GM21367 (cell line): ENCODE measurements at regions not wholly inside any gene's neighbourhood (a gene's known extent, or its start where the extent isn't known, plus 50 kb on each side); places are given as distances from the start of the nearest gene placed in this dataset.
"Not testable (repeated sequence)": the region's sequence is repeated elsewhere in the genome, so short reads cannot be mapped to it uniquely, and the experiment has no call there.

Experiments
- ATAC-seq: cut with Tn5 transposase; IDR thresholded peaks from one replicate; pipeline ENCODE4 v1.9.1; 2021; ENCODE audit not compliant: unreplicated experiment

DNA sequence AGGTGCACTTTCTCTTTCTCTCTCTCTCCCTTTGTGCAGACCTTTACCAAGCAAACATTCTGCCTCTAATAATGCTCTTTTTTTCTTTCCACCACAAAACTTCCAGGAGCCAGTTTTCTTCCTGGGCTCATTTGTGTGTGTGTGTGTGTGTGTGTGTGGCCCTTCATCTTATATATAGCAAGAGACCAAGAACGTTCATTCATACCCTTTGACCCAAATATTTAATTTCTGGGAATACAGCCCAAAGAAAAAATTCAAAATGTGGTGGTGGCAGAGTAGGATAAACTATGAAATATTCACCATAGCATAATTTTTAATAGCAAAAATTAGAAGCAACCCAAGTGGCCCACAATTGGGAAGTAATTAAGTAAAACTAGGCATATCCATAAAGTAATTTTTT is 398.9 kb downstream of the IGSF11 start:
- ATAC-seq, result no peak

GRCh38 chr3:118636841-118637240 is 397.8 kb downstream of the IGSF11 start:
- no peak for ATAC-seq

- ATAC-seq, result no peak
Observed at GRCh38 chr3:118637846-118638245, 396.8 kb downstream of the IGSF11 start.

- peak; percentile 66 for ATAC-seq
Observed at GRCh38 chr3:118641608-118642007, 393.0 kb downstream of the IGSF11 start.

GRCh38 chr3:118671192-118671591 is 363.5 kb downstream of the IGSF11 start:
- ATAC-seq, result no peak

DNA sequence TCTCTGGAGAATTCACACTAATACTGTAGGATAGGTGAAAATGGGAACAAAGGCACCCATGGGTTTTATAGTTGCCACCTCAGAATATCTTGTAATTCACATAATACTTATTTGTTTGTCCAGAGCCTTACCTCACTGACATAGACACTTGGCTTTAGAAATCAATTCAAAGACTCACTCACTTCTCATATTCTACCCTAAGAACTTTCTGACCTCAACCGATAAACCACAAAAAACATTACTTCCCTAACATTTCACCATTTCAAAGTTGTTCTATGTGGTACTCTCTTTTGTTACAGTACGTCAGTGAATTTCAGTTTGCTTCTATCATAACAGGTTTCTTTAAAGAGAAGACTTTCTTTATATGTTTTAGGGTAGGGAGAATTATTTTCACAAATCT is 359.3 kb downstream of the IGSF11 start:
- ATAC-seq, result no peak

DNA sequence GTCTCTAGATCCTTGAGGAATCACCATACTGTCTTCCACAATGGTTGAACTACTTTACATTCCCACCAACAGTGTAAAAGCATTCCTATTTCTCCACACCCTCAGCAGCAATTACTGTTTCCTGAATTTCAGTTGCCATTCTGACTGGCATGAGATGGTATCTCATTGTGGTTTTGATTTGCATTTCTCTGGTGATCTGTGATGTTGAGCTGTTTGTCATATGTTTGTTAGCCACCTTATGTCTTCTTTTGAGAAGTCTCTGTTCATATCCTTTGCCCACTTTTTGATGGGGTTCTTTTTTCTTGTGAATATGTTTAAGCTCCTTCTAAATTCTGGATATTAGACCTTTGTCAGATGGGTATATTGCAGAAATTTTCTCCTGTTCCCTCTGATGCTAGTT is 356.0 kb downstream of the IGSF11 start:
- ATAC-seq, result not testable (repeated sequence)

DNA sequence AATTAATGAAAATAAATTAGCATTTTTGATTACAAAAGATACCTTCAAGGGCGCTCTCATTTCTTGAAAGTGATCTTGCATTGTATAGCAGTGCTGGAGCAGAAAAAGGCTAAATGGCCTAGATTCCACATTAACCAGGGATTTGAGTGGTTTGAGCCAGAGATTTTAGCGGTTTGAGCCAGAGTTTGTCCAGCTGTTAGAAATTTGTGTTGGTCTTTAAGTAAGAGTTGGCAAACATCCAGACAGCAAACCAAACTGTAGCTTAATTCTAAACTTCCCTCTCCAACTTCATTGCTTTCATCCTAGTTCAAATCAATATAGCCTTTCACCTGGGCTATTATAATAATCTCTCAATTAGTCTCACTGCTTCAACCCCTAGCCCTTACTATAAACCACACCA is 351.7 kb downstream of the IGSF11 start:
- no peak for ATAC-seq

DNA sequence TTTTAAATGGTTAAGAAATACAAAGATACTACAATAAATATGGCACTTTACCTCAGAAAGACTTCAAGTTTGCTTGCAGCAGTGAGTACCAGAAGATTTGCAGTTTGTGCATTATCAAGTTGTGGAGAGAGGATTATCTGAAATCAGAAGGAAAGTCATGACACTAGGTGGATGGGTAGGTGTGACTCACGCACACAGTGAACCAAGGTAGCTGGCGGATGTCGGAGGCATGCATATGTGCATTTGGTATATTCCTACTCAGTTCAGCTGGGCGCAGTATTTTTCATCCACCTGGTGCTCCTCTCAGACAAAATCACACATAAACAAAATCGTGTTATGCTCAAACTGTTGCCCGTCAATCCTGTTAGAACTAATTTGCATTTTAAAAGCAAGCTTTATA is 351.0 kb downstream of the IGSF11 start:
- ATAC-seq, result no peak

GRCh38 chr3:118688396-118688884 is 346.2 kb downstream of the IGSF11 start:
- no peak for ATAC-seq

DNA sequence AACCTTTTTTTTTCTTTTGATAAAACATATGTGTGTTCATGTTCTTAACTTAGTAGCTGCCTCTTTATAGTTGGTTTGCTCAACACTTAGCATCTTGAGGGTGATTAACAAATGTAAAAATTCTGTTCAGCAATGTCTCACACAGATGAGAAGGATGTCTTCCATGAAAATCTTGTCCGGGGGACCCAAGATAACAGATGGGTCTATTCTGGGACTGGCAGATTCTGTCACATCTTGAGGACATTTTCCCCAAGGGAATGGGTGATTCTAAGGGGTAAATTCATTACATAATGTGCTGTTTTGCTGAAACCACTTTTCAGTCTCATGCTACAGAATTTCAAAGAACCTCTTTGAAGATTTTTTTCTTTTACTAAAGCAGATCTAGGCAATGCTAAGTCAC is 342.2 kb downstream of the IGSF11 start:
- ATAC-seq, result no peak

- ATAC-seq, result no peak
Observed at GRCh38 chr3:118705487-118706219, 329.0 kb downstream of the IGSF11 start.

DNA sequence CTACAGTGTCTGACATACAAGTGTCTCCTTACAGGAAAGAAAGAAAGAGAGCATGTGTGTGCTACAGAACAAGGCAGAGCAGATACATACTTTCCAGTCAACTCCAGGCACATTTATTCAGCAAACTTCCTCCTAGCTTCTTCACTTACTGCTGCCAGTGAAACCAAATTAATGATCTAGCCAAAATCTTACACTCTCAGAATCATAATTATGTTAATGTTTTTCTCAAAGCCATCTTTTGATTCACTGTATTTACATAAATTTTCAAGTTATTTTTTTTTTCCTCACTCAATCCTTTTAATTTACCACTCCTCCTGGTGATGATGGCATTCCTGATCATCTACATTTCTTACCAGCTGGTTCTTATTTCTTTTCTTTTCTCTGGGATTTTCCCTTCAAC is 326.7 kb downstream of the IGSF11 start:
- ATAC-seq, result no peak

DNA sequence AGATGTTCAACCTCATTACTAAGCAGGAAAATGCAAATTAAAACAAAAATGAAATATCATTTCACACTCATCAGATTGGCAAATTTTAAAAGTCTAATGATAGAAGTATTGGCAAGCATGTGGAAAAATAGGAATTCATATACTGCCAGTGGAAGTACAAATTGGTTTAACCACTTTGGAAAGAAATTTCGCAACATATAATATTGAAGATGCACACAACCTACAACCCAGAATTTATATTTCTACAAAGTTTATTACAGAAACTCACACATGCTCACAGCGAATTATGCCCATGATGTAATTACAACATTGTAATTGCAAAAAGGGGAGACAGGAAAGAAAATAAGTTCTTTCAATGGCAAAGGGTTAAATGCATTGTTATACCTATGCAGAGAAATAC is 324.1 kb downstream of the IGSF11 start:
- no peak for ATAC-seq

- ATAC-seq, result no peak
Observed at GRCh38 chr3:118713502-118714207, 321.0 kb downstream of the IGSF11 start.

DNA sequence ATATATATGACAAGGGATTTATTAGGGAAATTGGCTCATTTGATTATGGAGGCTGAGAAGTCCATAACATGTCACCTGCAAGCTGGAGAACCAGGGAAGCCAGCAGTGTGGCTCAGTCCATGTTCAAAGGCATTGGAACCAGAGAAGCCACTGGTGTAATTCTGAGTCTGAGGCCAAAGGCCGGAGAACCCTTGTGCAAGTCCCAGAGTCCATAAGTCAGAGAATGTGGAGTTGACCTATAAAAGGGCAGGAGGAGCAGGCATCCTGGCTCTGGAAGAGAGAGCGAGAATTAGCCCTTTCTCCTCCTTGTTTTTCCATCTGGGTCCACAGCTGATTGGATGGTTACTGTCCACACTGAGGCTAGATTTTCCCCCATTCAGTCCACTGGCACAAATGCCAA is 319.8 kb downstream of the IGSF11 start:
- ATAC-seq, result no peak

DNA sequence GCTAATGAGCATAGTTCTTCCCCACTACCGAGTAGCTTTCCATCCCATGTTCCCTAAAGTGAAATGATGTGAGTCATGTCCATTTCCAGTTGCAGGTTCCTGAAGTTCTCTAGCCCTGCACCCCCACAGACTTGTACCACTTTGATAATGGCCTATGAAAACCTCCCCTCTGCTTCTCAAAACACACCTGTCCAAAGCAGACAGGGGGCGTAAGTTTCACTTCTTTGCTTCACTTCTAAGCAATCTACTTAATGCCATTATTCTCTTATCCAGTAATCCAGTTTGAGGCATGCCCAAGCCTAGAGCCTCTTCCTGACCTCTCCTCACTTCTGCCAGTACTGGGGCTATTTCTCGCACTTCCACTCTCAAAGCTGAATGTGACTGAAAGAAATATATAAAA is 305.1 kb downstream of the IGSF11 start:
- ATAC-seq, result no peak

DNA sequence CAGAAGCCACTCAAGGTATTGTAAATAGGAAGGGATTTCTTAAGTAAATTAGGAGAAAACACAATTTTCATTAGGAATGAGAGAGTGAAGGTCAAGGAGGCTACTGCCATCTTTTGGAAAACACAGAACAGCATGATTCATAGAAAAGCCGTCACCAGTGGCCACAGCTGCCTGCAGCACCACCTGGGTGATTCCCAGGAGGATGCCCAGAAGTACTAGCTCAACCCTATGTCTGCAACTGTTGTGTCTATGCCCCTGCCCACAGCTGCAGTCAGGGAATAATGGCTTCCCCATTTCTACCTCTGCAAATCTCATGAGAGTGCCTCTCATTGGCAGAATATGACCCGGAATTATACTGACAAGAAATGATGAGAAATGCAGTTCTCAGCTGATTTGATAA is 300.0 kb downstream of the IGSF11 start:
- no peak for ATAC-seq

DNA sequence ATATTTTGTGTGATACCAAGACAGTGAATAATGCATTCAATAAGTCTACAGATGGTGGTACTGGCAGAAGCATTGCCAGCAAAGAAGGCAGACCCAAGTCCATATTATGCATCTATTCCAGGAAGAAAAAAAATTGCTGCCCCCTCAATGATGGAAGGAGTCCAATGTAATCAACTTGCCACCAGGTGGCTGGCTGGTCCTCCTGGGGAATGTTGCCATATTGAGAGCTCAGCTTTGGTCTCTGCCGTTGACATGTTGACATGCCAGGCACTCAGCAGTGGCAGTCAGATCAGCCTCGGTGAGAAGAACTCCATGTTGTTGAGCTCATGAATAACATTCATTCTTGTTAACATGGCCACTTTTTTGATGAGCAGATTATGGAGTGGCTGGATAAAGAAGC is 298.5 kb downstream of the IGSF11 start:
- ATAC-seq, result no peak

DNA sequence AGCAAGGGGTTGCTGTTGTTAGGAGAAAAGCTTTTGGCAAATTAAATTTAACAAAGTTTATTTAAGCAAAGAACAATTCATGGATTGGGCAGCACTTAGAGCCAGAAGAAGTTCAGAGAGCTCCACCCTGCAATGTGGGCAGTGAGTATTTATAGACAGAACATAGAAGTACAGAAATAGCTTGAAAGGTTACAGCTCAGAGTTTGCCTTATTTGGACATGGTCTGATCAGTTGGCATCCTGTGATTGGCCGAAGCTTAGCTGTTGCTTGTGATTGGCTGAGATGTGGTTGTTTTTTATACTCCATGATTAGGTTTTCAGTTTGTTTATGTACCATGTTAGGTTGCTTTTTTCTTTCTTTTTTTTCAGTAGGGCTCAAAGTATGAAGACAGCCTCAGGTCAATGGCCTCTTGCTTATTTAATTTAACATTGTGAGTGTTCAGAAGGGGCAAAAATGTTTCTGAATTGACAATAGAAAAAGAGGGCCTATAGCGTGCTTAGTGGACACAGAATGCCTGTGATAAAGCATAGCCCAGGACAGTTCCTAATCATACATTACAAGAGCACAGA is 293.8 kb downstream of the IGSF11 start:
- ATAC-seq, result no peak

DNA sequence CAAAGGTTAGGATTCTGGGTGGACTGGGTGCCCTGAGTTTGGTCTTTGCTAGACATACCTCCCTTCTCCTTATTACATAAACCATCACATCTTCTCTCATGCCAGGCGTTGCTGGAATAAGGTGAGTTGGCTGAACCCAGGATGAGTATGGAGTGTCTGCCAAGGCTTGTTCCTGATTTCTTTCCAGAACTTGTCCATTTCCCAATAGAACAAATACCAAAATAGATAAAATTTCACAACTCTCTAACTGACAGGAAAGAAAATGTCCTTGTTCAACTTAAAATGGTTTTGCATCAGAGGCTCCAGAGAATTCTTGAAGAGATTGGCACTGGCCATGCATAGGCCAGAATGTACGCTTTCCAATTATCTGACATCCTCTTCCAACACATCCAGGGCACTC is 291.9 kb downstream of the IGSF11 start:
- no peak for ATAC-seq

- ATAC-seq, result no peak
Observed at GRCh38 chr3:118744186-118744585, 290.5 kb downstream of the IGSF11 start.
